Muscle of arm (tissue), 1 donor: ENCODE measurements at regions not wholly inside any gene's neighbourhood (a gene's known extent, or its start where the extent isn't known, plus 50 kb on each side); places are given as distances from the start of the nearest gene placed in this dataset.

ENCODE experiments used
- DNase-seq: peaks from one replicate; pipeline ENCODE4 v3.0.0-alpha.2; 2013

- no peak for DNase-seq
Observed at GRCh38 chr7:155138204-155138603, 68.1 kb downstream of the HTR5A start.

GRCh38 chr7:155141562-155141961 lies 71.4 kb downstream of the HTR5A start:
- DNase-seq, result no peak

- no peak for DNase-seq
Observed at GRCh38 chr7:155143381-155143780, 73.3 kb downstream of the HTR5A start.

GRCh38 chr7:155144371-155144770 lies 74.2 kb downstream of the HTR5A start:
- DNase-seq, result no peak

GRCh38 chr7:155145477-155146255 lies 75.5 kb downstream of the HTR5A start:
- DNase-seq, result no peak

GRCh38 chr7:155147172-155147571 lies 77.0 kb downstream of the HTR5A start:
- DNase-seq, result no peak

GRCh38 chr7:155147624-155148023 lies 77.5 kb downstream of the HTR5A start:
- DNase-seq, result no peak

- DNase-seq, result no peak
Observed at GRCh38 chr7:155153676-155154075, 83.6 kb downstream of the HTR5A start.

- no peak for DNase-seq
Observed at GRCh38 chr7:155154586-155154985, 84.5 kb downstream of the HTR5A start.

GRCh38 chr7:155161690-155162089 lies 91.6 kb downstream of the HTR5A start:
- DNase-seq, result no peak

- no peak for DNase-seq
Observed at GRCh38 chr7:155162422-155162821, 92.3 kb downstream of the HTR5A start.

GRCh38 chr7:155163696-155164095 lies 93.6 kb downstream of the HTR5A start:
- DNase-seq, result no peak

- DNase-seq, result no peak
Observed at GRCh38 chr7:155164316-155164715, 94.2 kb downstream of the HTR5A start.

- no peak for DNase-seq
Observed at GRCh38 chr7:155166108-155166507, 96.0 kb downstream of the HTR5A start.

GRCh38 chr7:155166673-155167370 lies 96.7 kb downstream of the HTR5A start:
- DNase-seq, result no peak

- DNase-seq, result no peak
Observed at GRCh38 chr7:155167706-155168365, 97.7 kb downstream of the HTR5A start.

- DNase-seq, result no peak
Observed at GRCh38 chr7:155168597-155169480, 98.7 kb downstream of the HTR5A start.

GRCh38 chr7:155169498-155170065 lies 99.5 kb downstream of the HTR5A start:
- DNase-seq, result no peak

- DNase-seq, result no peak
Observed at GRCh38 chr7:155170331-155170730, 100.2 kb downstream of the HTR5A start.

GRCh38 chr7:155172141-155172540 lies 102.0 kb downstream of the HTR5A start:
- DNase-seq, result no peak

GRCh38 chr7:155173905-155174304 lies 103.8 kb downstream of the HTR5A start:
- DNase-seq, result no peak

GRCh38 chr7:155178096-155178495 lies 108.0 kb downstream of the HTR5A start:
- no peak for DNase-seq
